22Rv1 (cell line): ENCODE measurements at regions not wholly inside any gene's neighbourhood (a gene's known extent, or its start where the extent isn't known, plus 50 kb on each side); places are given as distances from the start of the nearest gene placed in this dataset.

ENCODE experiments used
- ZFX ChIP-seq: fragments of 450-650 bp; IDR thresholded peaks from 2 replicates; pipeline ENCODE4 v1.6.1; 2017; ENCODE audit warnings: antibody characterized with exemption, borderline replicate concordance
- TF ChIP-seq, protein P1 (sequence below): fragments of 450-650 bp; IDR thresholded peaks from 2 replicates; pipeline ENCODE4 v1.5.1; 2017; ENCODE audit warnings: mild to moderate bottlenecking

DNA sequence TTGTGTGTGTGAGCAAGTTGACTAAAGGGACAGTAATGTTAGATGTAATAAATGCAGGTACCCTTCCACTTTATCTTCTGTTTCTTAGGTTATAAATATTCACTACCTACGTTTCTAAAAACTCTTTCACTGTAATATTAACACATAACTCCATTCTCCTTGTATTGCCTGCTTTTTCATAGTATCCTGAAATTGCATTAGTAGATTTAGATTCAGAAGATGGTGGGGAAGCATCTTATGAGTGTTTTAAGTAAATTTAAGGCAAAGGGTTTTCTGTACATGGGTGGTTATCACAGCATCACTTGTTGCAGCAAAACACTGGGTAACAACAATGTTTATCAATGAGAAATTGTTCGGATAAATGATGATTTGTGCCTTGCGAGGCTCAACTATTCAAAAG, 115.2 kb upstream of the VPREB1 start:
- TF ChIP-seq, protein P1, sequence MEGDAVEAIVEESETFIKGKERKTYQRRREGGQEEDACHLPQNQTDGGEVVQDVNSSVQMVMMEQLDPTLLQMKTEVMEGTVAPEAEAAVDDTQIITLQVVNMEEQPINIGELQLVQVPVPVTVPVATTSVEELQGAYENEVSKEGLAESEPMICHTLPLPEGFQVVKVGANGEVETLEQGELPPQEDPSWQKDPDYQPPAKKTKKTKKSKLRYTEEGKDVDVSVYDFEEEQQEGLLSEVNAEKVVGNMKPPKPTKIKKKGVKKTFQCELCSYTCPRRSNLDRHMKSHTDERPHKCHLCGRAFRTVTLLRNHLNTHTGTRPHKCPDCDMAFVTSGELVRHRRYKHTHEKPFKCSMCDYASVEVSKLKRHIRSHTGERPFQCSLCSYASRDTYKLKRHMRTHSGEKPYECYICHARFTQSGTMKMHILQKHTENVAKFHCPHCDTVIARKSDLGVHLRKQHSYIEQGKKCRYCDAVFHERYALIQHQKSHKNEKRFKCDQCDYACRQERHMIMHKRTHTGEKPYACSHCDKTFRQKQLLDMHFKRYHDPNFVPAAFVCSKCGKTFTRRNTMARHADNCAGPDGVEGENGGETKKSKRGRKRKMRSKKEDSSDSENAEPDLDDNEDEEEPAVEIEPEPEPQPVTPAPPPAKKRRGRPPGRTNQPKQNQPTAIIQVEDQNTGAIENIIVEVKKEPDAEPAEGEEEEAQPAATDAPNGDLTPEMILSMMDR: no peak
- no peak for TF ChIP-seq ZFX
